DND-41 (cell line): ENCODE measurements at regions not wholly inside any gene's neighbourhood (a gene's known extent, or its start where the extent isn't known, plus 50 kb on each side); places are given as distances from the start of the nearest gene placed in this dataset.

ENCODE experiments used
- ATAC-seq: fragments of 200-7000 bp; cut with Tn5 transposase; 3 replicates; pipeline ENCODE4 v1.9.1; 2021; ENCODE audit warnings: low read depth; ENCODE audit not compliant: insufficient read depth
- DNase-seq: peaks from one replicate; pipeline ENCODE4 v3.0.0-alpha.2; 2020
- H2AFZ ChIP-seq: 2 replicates; pipeline ENCODE4 v1.6.0; 2012; ENCODE audit warnings: low read depth, low read length
- H3K27ac ChIP-seq: 2 replicates; pipeline ENCODE4 v1.5.1; 2012; ENCODE audit warnings: low read length, inconsistent platforms
- H3K27me3 ChIP-seq: fragments of 200-600 bp; sonication (generic); 2 replicates; pipeline ENCODE4 v1.6.0; 2012; ENCODE audit warnings: low read length, mild to moderate bottlenecking, inconsistent platforms; ENCODE audit not compliant: insufficient read depth, poor library complexity
- H3K36me3 ChIP-seq: 2 replicates; pipeline ENCODE4 v1.5.1; 2012; ENCODE audit warnings: low read length, inconsistent platforms; ENCODE audit not compliant: insufficient read depth
- H3K4me1 ChIP-seq: 2 replicates; pipeline ENCODE4 v1.5.1; 2012; ENCODE audit warnings: mild to moderate bottlenecking, low read length; ENCODE audit not compliant: insufficient read depth
- H3K4me2 ChIP-seq: 2 replicates; pipeline ENCODE4 v1.6.0; 2012; ENCODE audit warnings: mild to moderate bottlenecking, moderate library complexity, low read length, inconsistent platforms; ENCODE audit not compliant: insufficient read depth
- H3K4me3 ChIP-seq, 2 experiments: fragments of 200-600 bp in 1 of 2; shearing (Covaris generic) in 1 of 2; 2 replicates each; pipeline ENCODE4 v1.5.1; 2012 to 2016; ENCODE audit warnings: inconsistent platforms in 2 of 2, low read length in 2 of 2, mild to moderate bottlenecking in 2 of 2, low read depth in 1 of 2, moderate library complexity in 1 of 2
- H3K79me2 ChIP-seq: 2 replicates; pipeline ENCODE4 v1.6.0; 2012; ENCODE audit warnings: low read length, inconsistent platforms; ENCODE audit not compliant: insufficient read depth
- H3K9ac ChIP-seq: 2 replicates; pipeline ENCODE4 v1.6.0; 2012; ENCODE audit warnings: low read depth, mild to moderate bottlenecking, inconsistent platforms, low read length, moderate library complexity
- H3K9me3 ChIP-seq: 2 replicates; pipeline ENCODE4 v1.5.1; 2012; ENCODE audit warnings: low read length, moderate library complexity, mild to moderate bottlenecking, inconsistent platforms; ENCODE audit not compliant: insufficient read depth, severe bottlenecking
- H4K20me1 ChIP-seq: 2 replicates; pipeline ENCODE4 v1.6.0; 2012; ENCODE audit warnings: low read length; ENCODE audit not compliant: insufficient read depth
- CTCF ChIP-seq: IDR thresholded peaks from 2 replicates; pipeline ENCODE4 v1.5.1; 2012; ENCODE audit warnings: borderline replicate concordance, low read length, moderate library complexity, mild to moderate bottlenecking; ENCODE audit not compliant: poor library complexity, severe bottlenecking; ENCODE audit errors: extremely low read depth
- EZH2 ChIP-seq: IDR thresholded peaks from 3 replicates; pipeline ENCODE4 v1.6.1; 2012; ENCODE audit warnings: borderline replicate concordance, low read depth, mild to moderate bottlenecking, moderate library complexity, low read length, inconsistent platforms; ENCODE audit not compliant: severe bottlenecking

- Histone ChIP-seq H3K27me3 (no peaks in the 10 kb centered on the region), H3K9me3 (peaks cover 25% of the 10 kb centered on the region), H3K4me3 (no peak overlapping the region), H2AFZ (no peak overlapping the region), H3K9ac (no peak overlapping the region), H3K79me2 (no peaks in the 10 kb centered on the region), H3K36me3 (no peaks in the 10 kb centered on the region), H4K20me1 (no peaks in the 10 kb centered on the region), H3K27ac (no peak overlapping the region), H3K4me1 (no peaks in the 10 kb centered on the region), H3K4me2 (no peak overlapping the region)
- DNase-seq: no peak
- no peak for ATAC-seq
- TF ChIP-seq EZH2 (no peak), CTCF (no peak)
These were observed 152.8 kb upstream of the AFDN start for GRCh38 chr6:167673946-167674345.

GRCh38 chr6:167674486-167674885 lies 152.2 kb upstream of the AFDN start:
- Histone ChIP-seq H3K9me3 (peaks cover 25% of the 10 kb centered on the region), H4K20me1 (no peaks in the 10 kb centered on the region), H3K27ac (no peak overlapping the region), H3K79me2 (no peaks in the 10 kb centered on the region), H3K4me1 (no peaks in the 10 kb centered on the region), H2AFZ (no peak overlapping the region), H3K36me3 (no peaks in the 10 kb centered on the region), H3K4me2 (no peak overlapping the region), H3K4me3 (no peak overlapping the region), H3K27me3 (no peaks in the 10 kb centered on the region), H3K9ac (no peak overlapping the region)
- no peak for TF ChIP-seq EZH2
- TF ChIP-seq CTCF: no peak
- DNase-seq (no peak), ATAC-seq (no peak)

GRCh38 chr6:167676000-167676665 lies 150.6 kb upstream of the AFDN start:
- Histone ChIP-seq H4K20me1 (no peaks in the 10 kb centered on the region), H3K4me1 (no peaks in the 10 kb centered on the region), H3K27me3 (no peaks in the 10 kb centered on the region)

More at GRCh38 chr6:167676000-167676665, 150.6 kb upstream of the AFDN start:
- H3K27ac ChIP-seq: no peak overlapping the region
- no peak for ATAC-seq
- no peak overlapping the region for H2AFZ ChIP-seq
- no peak for DNase-seq
- H3K9ac ChIP-seq: no peak overlapping the region
- TF ChIP-seq EZH2: no peak
- TF ChIP-seq CTCF: no peak
- H3K79me2 ChIP-seq: no peaks in the 10 kb centered on the region
- H3K9me3 ChIP-seq: peaks cover 17% of the 10 kb centered on the region
- no peaks in the 10 kb centered on the region for H3K36me3 ChIP-seq
- no peak overlapping the region for H3K4me2 ChIP-seq
- H3K4me3 ChIP-seq: no peak overlapping the region
